Endothelial cell (in vitro differentiated cells): ENCODE measurements at regions not wholly inside any gene's neighbourhood (a gene's known extent, or its start where the extent isn't known, plus 50 kb on each side); places are given as distances from the start of the nearest gene placed in this dataset.

Experiments used
- DNase-seq: peaks from one replicate; pipeline ENCODE4 v3.0.0; 2021; ENCODE audit warnings: low spot score
- H3K27ac Mint-ChIP-seq: one replicate; pipeline ENCODE4 v1.8.0; 2021; ENCODE audit warnings: mixed read lengths, inconsistent platforms; ENCODE audit not compliant: unreplicated experiment
- H3K27me3 Mint-ChIP-seq: one replicate; pipeline ENCODE4 v1.8.0; 2021; ENCODE audit warnings: mild to moderate bottlenecking, moderate library complexity, mixed read lengths, inconsistent platforms; ENCODE audit not compliant: unreplicated experiment
- H3K36me3 Mint-ChIP-seq: one replicate; pipeline ENCODE4 v1.8.0; 2021; ENCODE audit warnings: mild to moderate bottlenecking, low read depth, mixed read lengths, inconsistent platforms; ENCODE audit not compliant: unreplicated experiment
- H3K4me1 Mint-ChIP-seq: one replicate; pipeline ENCODE4 v1.8.0; 2021; ENCODE audit warnings: mild to moderate bottlenecking, mixed read lengths, inconsistent platforms; ENCODE audit not compliant: unreplicated experiment
- H3K4me3 Mint-ChIP-seq: one replicate; pipeline ENCODE4 v1.8.0; 2021; ENCODE audit warnings: mild to moderate bottlenecking, mixed read lengths, inconsistent platforms; ENCODE audit not compliant: unreplicated experiment
- H3K9me3 Mint-ChIP-seq: one replicate; pipeline ENCODE4 v1.8.0; 2021; ENCODE audit warnings: mixed read lengths, inconsistent platforms; ENCODE audit not compliant: unreplicated experiment
- TF ChIP-seq, protein P1 (sequence below): fragments of 200-600 bp; sonication (generic); IDR thresholded peaks from one replicate; pipeline ENCODE4 v1.5.0; 2021; ENCODE audit warnings: antibody characterized with exemption; ENCODE audit not compliant: unreplicated experiment

DNA sequence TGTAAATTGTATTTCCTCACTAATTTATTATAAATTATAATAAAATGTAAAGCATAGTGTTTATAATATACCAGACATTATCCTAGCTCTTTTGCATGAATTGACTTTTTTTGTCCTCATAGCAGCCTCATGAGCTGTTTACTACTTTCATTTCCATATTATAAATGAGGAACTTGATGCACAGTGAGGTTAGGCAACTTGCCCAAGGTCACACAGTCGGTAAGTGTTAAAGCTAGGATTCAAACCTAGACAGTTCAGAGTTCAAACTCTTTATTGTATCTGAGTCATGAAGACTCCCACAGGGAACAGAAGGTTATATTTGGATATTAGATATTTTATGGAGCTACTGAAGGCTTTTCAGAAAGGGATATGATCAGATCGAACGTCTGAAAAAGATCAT, 322.2 kb upstream of the SATB1 start:
- DNase-seq = no peak
- TF ChIP-seq, protein P1, sequence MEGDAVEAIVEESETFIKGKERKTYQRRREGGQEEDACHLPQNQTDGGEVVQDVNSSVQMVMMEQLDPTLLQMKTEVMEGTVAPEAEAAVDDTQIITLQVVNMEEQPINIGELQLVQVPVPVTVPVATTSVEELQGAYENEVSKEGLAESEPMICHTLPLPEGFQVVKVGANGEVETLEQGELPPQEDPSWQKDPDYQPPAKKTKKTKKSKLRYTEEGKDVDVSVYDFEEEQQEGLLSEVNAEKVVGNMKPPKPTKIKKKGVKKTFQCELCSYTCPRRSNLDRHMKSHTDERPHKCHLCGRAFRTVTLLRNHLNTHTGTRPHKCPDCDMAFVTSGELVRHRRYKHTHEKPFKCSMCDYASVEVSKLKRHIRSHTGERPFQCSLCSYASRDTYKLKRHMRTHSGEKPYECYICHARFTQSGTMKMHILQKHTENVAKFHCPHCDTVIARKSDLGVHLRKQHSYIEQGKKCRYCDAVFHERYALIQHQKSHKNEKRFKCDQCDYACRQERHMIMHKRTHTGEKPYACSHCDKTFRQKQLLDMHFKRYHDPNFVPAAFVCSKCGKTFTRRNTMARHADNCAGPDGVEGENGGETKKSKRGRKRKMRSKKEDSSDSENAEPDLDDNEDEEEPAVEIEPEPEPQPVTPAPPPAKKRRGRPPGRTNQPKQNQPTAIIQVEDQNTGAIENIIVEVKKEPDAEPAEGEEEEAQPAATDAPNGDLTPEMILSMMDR = no peak
- Mint-ChIP-seq H3K27ac (no peak overlapping the region), H3K27me3 (no peaks in the 10 kb centered on the region), H3K36me3 (no peaks in the 10 kb centered on the region), H3K4me1 (peaks cover 2% of the 10 kb centered on the region), H3K9me3 (no peaks in the 10 kb centered on the region), H3K4me3 (no peak overlapping the region)

DNA sequence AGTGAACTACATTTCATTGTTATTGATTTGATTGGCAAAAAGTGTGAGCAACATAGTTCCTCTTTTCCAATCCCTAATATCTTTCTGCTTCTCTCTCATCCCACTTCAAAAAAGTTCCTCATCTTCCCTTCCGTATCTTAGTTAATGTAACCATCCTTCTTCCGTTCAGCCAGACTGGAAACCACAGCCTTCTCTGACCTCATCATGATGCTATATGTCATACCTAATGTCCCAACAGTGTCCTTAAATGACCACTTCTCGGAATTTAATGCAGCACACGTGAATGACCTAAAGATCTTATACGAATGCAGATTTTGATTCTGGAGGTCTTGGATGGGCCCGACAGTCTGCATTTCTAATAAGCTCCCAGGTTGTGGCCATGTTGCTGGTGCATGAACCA, 320.3 kb upstream of the SATB1 start:
- Mint-ChIP-seq H3K27ac (no peak overlapping the region), H3K9me3 (no peaks in the 10 kb centered on the region), H3K36me3 (no peaks in the 10 kb centered on the region), H3K4me3 (no peak overlapping the region), H3K4me1 (no peaks in the 10 kb centered on the region), H3K27me3 (no peaks in the 10 kb centered on the region)
- TF ChIP-seq, protein P1 = no peak
- DNase-seq = no peak

DNA sequence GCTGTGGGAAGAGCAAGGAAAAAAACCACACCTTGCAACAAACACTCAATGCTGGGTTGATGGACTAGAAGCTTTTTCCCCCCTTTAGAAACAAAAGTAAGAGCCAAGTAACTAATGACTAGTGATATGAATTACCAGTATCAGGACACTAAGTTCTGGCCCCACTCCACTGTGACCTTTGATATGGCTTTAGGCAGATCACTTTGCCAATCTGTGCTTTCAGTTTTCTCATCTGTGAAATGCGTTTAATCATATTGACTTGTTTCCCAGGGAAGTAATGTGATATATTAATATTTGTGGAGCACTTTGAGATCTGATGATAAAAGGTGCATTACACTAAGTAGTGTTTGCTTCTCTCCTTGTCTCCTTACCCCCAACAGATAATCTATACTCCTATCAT, 319.3 kb upstream of the SATB1 start:
- no peak for DNase-seq
- H3K27ac Mint-ChIP-seq = no peak overlapping the region
- TF ChIP-seq, protein P1 = no peak
- H3K36me3 Mint-ChIP-seq = no peaks in the 10 kb centered on the region
- H3K4me1 Mint-ChIP-seq = no peaks in the 10 kb centered on the region
- H3K4me3 Mint-ChIP-seq = no peak overlapping the region
- H3K9me3 Mint-ChIP-seq = no peaks in the 10 kb centered on the region
- no peaks in the 10 kb centered on the region for H3K27me3 Mint-ChIP-seq

DNA sequence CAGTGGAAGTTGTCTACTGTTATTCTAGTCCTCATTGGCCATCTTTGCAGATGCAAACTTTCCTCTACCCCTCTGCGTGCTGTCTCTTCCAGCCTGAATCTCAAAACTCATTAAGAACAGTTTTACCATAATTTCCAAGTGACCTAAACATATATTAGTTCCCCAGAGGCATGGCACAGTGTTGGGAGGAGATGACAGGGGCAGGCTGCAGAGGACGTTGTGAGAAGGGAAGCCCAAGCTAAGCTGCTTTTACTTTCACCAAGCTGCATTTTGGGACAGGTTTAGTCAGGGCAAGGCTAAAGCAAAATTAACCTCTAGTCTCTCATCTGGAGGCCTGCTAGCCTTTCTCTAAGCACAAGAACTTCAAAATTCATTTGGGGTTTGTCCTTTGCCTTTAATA, 318.6 kb upstream of the SATB1 start:
- H3K27ac Mint-ChIP-seq = no peak overlapping the region
- no peaks in the 10 kb centered on the region for H3K4me1 Mint-ChIP-seq
- no peaks in the 10 kb centered on the region for H3K36me3 Mint-ChIP-seq
- H3K27me3 Mint-ChIP-seq = no peaks in the 10 kb centered on the region
- no peak for DNase-seq
- no peak overlapping the region for H3K4me3 Mint-ChIP-seq
- H3K9me3 Mint-ChIP-seq = no peaks in the 10 kb centered on the region
- TF ChIP-seq, protein P1 = no peak

DNA sequence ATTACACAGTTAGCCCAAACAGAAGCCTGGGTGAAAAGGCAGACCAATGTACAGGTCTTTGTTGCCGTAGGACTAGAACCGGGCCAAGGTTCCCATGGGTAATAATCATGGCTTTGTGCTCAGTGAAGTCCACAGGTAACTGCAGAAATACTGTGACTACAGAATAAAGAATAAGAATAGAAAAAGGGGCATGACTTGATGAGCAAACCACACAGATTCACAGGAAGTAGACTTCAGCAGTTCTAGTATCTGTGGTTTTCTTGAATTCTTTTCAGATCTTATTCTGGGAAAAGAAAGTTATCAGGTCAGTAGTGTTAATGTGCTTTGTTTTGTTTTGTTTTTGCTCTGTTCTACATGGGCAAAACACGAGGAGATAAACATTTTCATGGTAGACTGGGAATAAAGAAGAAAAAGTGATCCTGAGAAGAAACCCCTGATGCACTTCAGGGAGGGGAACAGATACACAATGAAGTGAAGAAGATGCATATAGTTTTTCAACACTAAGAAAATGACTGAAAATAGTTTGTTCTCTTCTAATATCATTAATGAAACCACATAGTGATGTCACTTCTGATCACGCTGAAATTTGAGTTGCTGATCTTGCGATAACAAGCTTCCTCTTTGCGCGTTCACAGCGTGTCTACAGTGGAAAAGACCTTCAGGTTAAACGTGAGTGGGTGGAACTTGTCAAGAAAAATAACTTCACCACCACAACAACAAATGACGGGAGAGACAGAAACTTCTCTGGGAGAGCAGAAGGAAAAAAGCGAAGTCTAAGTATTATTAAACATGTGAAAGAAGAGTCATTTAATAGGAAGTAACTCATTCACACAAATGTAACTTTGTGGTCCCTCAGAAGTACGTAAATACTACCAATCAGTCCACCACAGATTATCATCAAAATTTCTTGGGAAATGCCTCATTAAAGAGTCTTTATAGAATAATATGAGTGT, 315.8 kb upstream of the SATB1 start:
- no peak overlapping the region for H3K27ac Mint-ChIP-seq
- no peaks in the 10 kb centered on the region for H3K27me3 Mint-ChIP-seq
- H3K4me1 Mint-ChIP-seq = no peaks in the 10 kb centered on the region
- TF ChIP-seq, protein P1 = no peak
- no peak for DNase-seq
- no peaks in the 10 kb centered on the region for H3K36me3 Mint-ChIP-seq
- H3K4me3 Mint-ChIP-seq = no peak overlapping the region
- no peaks in the 10 kb centered on the region for H3K9me3 Mint-ChIP-seq
